ENCODE measurements at regions not wholly inside any gene's neighbourhood (a gene's known extent, or its start where the extent isn't known, plus 50 kb on each side); places are given as distances from the start of the nearest gene placed in this dataset.

DNA sequence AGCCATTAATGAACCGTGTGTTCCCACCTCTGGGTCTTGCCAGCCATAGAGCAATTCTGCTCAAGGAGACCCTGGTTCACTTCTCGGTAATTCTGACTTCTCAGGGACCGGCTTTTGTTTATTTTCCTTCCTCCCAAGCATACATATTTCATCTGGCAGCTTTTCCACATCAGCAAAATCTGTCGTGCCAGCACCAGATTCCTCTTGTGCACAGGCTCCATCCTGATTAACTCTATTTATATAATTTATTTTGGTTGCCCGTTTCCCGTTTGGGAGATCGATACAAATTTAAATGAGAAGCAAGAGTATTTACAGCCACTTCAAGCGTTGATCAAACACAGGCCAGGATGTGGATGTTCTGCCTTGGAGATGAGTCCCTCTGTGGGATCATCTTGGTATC is 161.9 kb upstream of the XYLT1 start:
- TF ChIP-seq, protein P1, sequence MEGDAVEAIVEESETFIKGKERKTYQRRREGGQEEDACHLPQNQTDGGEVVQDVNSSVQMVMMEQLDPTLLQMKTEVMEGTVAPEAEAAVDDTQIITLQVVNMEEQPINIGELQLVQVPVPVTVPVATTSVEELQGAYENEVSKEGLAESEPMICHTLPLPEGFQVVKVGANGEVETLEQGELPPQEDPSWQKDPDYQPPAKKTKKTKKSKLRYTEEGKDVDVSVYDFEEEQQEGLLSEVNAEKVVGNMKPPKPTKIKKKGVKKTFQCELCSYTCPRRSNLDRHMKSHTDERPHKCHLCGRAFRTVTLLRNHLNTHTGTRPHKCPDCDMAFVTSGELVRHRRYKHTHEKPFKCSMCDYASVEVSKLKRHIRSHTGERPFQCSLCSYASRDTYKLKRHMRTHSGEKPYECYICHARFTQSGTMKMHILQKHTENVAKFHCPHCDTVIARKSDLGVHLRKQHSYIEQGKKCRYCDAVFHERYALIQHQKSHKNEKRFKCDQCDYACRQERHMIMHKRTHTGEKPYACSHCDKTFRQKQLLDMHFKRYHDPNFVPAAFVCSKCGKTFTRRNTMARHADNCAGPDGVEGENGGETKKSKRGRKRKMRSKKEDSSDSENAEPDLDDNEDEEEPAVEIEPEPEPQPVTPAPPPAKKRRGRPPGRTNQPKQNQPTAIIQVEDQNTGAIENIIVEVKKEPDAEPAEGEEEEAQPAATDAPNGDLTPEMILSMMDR (IDR thresholded peaks at IDR 0.05) = no peak
- DNase-seq (ENCODE audit: low spot score) (no peak), ATAC-seq (ENCODE audit: low FRiP score) (no peak)

DNA sequence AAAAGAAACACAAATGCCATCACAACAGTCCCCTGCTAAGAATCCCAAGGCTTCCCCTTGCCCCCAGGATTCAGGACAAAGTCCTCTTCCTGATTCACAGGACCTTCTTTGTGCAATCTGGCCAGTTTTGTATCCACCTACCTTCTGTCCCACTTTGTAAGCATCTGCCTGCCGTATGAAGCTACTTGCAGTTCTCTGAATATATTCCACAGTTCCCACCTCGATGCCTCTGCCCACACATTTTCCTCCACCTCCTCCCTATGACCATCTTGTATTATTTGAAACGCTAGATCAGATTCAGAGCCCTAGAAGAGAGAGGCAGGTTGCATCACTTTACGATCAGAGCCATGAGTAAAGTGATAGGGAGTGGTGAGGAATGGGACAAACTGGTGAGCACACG is 159.2 kb upstream of the XYLT1 start:
- ATAC-seq (ENCODE audit: low FRiP score) (no peak), DNase-seq (ENCODE audit: low spot score) (no peak)
- TF ChIP-seq, protein P1 (IDR thresholded peaks at IDR 0.05) = no peak

DNA sequence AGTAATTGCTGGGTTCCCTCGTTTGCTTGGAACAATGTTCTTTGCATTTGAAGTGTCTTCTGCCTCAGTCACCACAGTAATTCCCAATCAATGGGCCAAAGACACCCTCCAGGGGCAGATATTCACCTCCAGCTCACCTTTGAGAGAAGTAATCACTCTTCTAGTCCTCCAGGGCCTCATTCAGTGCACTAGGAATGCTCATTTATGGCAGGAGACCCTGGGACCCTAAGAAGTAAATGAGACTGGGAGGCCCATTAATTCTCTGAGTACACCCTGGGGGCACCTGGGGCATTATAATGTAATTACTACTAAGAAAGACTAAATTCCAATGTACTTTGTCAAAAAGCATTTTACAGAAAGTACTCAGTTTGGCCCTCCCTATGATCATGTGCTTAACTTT is 158.2 kb upstream of the XYLT1 start:
- TF ChIP-seq, protein P1 (IDR thresholded peaks at IDR 0.05) = no peak
- ATAC-seq (ENCODE audit: low FRiP score) = no peak
- DNase-seq (ENCODE audit: low spot score) = no peak

DNA sequence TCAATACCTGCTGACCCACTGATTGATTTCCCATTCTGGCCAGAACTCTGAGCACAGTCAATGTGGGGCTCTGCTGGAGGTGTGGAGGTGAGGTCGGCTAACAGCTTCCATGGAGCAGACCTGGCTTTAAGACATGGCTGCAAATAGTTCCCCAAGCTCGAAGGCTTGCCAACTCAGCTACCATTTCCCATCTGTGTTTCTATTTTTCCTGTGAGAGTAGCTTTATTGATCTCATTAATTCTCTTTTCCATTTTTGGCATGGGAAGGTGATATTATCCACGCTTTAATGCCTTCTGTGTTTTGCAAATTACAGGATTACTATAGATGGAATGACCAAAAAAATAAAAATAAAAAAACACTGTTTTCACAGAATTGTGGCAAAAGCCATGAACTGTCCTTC is 151.6 kb upstream of the XYLT1 start:
- ATAC-seq (ENCODE audit: low FRiP score) = no peak
- TF ChIP-seq, protein P1 (IDR thresholded peaks at IDR 0.05) = no peak
- no peak for DNase-seq (ENCODE audit: low spot score)

DNA sequence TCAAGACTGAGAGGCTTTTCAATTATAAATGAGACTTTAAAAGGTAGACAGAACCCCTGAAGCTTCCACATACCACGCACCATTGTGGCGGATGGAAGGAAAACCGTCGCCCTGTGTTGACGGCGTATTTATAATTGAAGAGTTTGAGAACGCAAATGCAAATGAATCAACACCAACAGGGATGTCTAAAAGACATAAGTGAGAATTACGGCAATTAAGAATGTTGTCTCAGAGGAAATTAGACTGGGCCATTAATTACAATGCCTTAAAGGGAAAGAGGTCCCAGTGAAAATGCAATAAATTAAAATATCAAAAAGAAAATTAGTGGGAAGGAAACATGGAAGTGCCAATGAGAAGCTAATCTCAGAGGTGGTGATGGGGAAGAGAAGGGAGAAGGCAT is 148.5 kb upstream of the XYLT1 start:
- ATAC-seq (ENCODE audit: low FRiP score) (no peak), DNase-seq (ENCODE audit: low spot score) (no peak)
- TF ChIP-seq, protein P1 (IDR thresholded peaks at IDR 0.05) = no peak

DNA sequence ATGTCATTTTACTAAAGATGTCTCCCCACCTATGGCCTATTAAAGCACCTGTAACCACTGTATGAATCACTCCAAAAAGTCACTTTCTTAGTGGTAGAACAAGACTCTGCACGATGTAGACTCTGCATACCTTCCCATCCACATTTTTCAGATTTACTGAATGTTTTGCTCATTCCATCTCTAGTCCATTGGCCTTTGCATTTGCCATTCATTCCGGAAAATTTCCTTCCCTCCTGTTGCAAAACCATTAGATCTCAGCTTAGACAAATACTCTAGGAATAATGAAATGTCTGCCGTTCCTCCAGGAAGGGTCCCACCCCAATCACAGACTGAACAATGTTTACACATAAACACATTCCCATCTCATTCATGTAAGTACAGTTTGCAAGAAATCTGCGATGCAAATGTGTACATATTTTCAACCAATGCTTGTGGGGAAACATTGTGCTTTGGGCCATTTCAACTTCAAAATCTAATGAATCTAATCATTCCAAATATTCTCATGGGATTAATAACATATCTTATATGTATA is 146.3 kb upstream of the XYLT1 start:
- TF ChIP-seq, protein P1 (IDR thresholded peaks at IDR 0.05) = no peak
- DNase-seq (ENCODE audit: low spot score) = no peak
- no peak for ATAC-seq (ENCODE audit: low FRiP score)

DNA sequence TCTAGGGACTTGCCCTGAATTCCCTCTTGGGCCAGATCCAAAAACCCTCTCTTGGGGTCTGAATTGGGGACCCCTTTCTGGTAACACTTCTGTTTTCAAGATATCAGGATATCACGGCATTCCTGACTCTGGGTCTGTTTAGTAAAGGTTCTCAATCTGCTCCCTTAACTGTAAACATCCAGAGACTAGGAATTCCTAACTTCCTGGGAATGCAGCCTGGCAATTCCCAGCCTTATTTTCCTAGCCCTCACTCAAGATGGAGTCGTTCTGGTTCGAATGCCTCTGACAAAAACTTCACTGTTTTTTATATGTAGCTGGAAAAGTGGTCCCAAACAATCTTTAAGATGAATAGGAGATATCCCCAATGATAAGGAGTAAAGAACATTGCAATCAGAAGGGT is 141.6 kb upstream of the XYLT1 start:
- DNase-seq (ENCODE audit: low spot score) = no peak
- no peak for ATAC-seq (ENCODE audit: low FRiP score)
- TF ChIP-seq, protein P1 (IDR thresholded peaks at IDR 0.05) = no peak
